Liver (tissue), 8 donors: ENCODE measurements at regions not wholly inside any gene's neighbourhood (a gene's known extent, or its start where the extent isn't known, plus 50 kb on each side); places are given as distances from the start of the nearest gene placed in this dataset.

Experiments
- DNase-seq: peaks from one replicate; pipeline ENCODE4 v3.0.0-alpha.2; 2017; ENCODE audit warnings: low spot score
- H3K27ac ChIP-seq, 2 donors: one replicate each; pipeline ENCODE4 v1.7.0; 2013; ENCODE audit warnings: inconsistent platforms in 2 of 2, low read length in 2 of 2, control low read depth in 1 of 2, low read depth in 1 of 2, mild to moderate bottlenecking in 1 of 2
- H3K27me3 ChIP-seq, 4 donors: one replicate each; pipeline versions ENCODE4 v1.6.1 to v1.7.0; 2013; ENCODE audit warnings: low read length in 3 of 4, inconsistent platforms in 1 of 4, mild to moderate bottlenecking in 1 of 4, moderate library complexity in 1 of 4; ENCODE audit not compliant: control insufficient read depth in 4 of 4, insufficient read depth in 4 of 4
- H3K36me3 ChIP-seq, 4 donors: one replicate each; pipeline versions ENCODE4 v1.6.1 to v1.7.0; 2013; ENCODE audit warnings: low read length in 3 of 4, mild to moderate bottlenecking in 3 of 4, low read depth in 1 of 4, moderate library complexity in 1 of 4; ENCODE audit not compliant: control insufficient read depth in 4 of 4, insufficient read depth in 3 of 4
- H3K4me1 ChIP-seq, 4 donors: one replicate each; pipeline versions ENCODE4 v1.6.1 to v1.7.0; 2013; ENCODE audit warnings: low read length in 3 of 4, mild to moderate bottlenecking in 3 of 4, moderate library complexity in 1 of 4; ENCODE audit not compliant: control insufficient read depth in 4 of 4, insufficient read depth in 4 of 4
- H3K4me3 ChIP-seq, 3 donors: one replicate each; pipeline versions ENCODE4 v1.6.1 to v1.7.0; 2013; ENCODE audit warnings: low read length in 3 of 3, control low read depth in 1 of 3, low read depth in 1 of 3, mild to moderate bottlenecking in 1 of 3
- H3K9ac ChIP-seq, 2 donors: one replicate each; pipeline ENCODE4 v1.7.0; 2013; ENCODE audit warnings: low read length in 2 of 2, mild to moderate bottlenecking in 2 of 2, moderate library complexity in 2 of 2, control low read depth in 1 of 2, low read depth in 1 of 2
- H3K9me3 ChIP-seq, 4 donors: one replicate each; pipeline versions ENCODE4 v1.6.1 to v1.7.0; 2013; ENCODE audit warnings: low read length in 3 of 4; ENCODE audit not compliant: control insufficient read depth in 4 of 4
- EGR1 ChIP-seq, 2 donors: IDR thresholded peaks; 2 replicates each; pipeline ENCODE4 v1.6.1; 2016 to 2018; ENCODE audit warnings: antibody characterized with exemption in 2 of 2, low read depth in 2 of 2
- FOXA2 ChIP-seq: IDR thresholded peaks from 2 replicates; pipeline ENCODE4 v1.6.1; 2016; ENCODE audit warnings: antibody characterized with exemption
- GABPA ChIP-seq, 2 donors: IDR thresholded peaks in 1 of 2; conservative IDR thresholded peaks in 1 of 2; 2 replicates each; pipeline ENCODE4 v1.6.1; 2016; ENCODE audit warnings: antibody characterized with exemption in 2 of 2, mild to moderate bottlenecking in 1 of 2, moderate library complexity in 1 of 2
- HNF4A ChIP-seq, 2 donors: conservative IDR thresholded peaks; 2 replicates each; pipeline ENCODE4 v1.6.1; 2016; ENCODE audit warnings: antibody characterized with exemption in 2 of 2, mild to moderate bottlenecking in 2 of 2
- HNF4G ChIP-seq: IDR thresholded peaks from 2 replicates; pipeline ENCODE4 v1.6.1; 2016; ENCODE audit warnings: antibody characterized with exemption
- NR2F2 ChIP-seq: IDR thresholded peaks from 2 replicates; pipeline ENCODE4 v1.6.1; 2016; ENCODE audit warnings: antibody characterized with exemption
- RAD21 ChIP-seq, 2 donors: IDR thresholded peaks; 2 replicates each; pipeline ENCODE4 v1.6.1; 2016; ENCODE audit warnings: antibody characterized with exemption in 2 of 2, mild to moderate bottlenecking in 2 of 2
- SP1 ChIP-seq: IDR thresholded peaks from 2 replicates; pipeline ENCODE4 v1.6.1; 2018; ENCODE audit warnings: antibody characterized with exemption, mild to moderate bottlenecking
- TAF1 ChIP-seq: conservative IDR thresholded peaks from 2 replicates; pipeline ENCODE4 v1.6.1; 2016; ENCODE audit warnings: antibody characterized with exemption, mild to moderate bottlenecking
- YY1 ChIP-seq: IDR thresholded peaks from 2 replicates; pipeline ENCODE4 v1.6.1; 2016; ENCODE audit warnings: antibody characterized with exemption, mild to moderate bottlenecking
- WGBS: extraction: QIAGEN DNeasy Blood & Tissue Kit; methylation state at CpG from one replicate; pipeline ENCODE4 v1.1.7; 2013; 5-methylcytosine and 5-hydroxymethylcytosine counted together
- TF ChIP-seq, protein P1 (sequence below): IDR thresholded peaks from 2 replicates; pipeline ENCODE4 v1.6.1; 2016; ENCODE audit warnings: antibody characterized with exemption
- TF ChIP-seq, protein P2 (sequence below): IDR thresholded peaks from 2 replicates; pipeline ENCODE4 v1.6.1; 2016; ENCODE audit warnings: antibody characterized with exemption
- TF ChIP-seq, protein P3 (sequence below): fragments of 150-350 bp; IDR thresholded peaks from 2 replicates; pipeline ENCODE4 v1.5.1; 2017; ENCODE audit warnings: improper control_type of control experiment, low read depth, low read length; ENCODE audit not compliant: missing input control
- donor health status: healthy.
- donor health status: healthy.
- donor health status: healthy.
- donor health status: healthy.
- donor health status: healthy.

DNA sequence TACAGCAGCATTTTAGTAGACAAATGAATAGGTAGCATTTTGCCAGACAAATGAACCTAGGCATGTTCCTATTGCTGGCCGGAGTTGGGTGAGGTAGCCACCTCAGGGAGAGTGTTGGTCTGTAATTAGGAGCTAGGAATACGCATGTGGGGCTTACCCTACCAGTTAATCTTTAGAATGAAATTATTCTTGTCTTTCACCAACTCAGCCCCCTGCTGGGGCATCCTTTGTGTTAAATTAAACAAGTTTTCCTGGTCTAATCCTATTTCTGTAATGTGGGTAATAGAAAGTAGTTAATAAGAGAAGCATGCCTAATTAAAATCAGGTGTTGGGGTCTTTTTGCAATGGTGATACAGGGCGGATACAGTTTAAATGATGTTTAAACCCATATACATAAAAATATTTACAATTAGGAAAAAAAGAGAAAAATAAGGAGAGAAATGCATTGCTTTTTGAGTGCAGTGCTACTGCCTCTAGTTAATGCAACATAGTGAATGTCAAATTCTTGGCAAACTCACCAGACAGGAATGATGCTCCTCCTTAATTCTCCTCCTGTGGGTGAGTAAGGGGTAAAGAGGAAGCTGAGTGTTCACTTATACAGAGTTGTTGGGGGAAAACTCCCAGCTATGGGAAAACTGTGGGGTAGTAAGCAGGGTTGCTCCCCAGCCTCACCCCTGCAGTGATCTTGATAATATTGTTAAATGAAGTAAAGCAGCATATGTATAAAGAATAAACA lies 276.4 kb upstream of the EDNRB start:
- WGBS: 65% methylated on average over 3 of the region's 3 CpGs
- DNase-seq: no peak

DNA sequence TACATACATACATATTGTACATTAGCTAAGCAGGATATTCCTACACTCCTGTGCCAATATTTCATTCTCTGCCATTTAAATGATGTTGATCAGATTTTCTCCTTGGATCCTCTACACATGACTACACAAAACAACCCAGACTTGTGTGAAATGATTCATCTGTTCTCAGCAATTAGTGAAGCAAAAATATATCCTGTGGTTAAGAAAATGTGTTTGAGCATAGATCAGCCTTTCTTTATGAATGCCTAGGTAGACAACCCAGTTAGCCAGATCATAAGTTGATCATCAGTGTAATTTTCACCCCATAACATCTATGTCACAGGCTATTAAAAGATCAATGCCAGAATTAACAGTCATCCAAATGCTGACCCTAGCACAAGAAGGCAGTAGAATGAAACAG lies 275.2 kb upstream of the EDNRB start:
- H3K4me1 ChIP-seq: no peaks in the 10 kb centered on the region
- H3K9ac ChIP-seq: no peak overlapping the region
- no peak for DNase-seq
- no peaks in the 10 kb centered on the region for H3K9me3 ChIP-seq
- H3K27me3 ChIP-seq: peaks cover 0 to 1% (median 0%) of the 10 kb centered on the region in 4 donors
- TF ChIP-seq, protein P1, sequence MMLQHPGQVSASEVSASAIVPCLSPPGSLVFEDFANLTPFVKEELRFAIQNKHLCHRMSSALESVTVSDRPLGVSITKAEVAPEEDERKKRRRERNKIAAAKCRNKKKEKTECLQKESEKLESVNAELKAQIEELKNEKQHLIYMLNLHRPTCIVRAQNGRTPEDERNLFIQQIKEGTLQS: no peak
- TF ChIP-seq, protein P2, sequence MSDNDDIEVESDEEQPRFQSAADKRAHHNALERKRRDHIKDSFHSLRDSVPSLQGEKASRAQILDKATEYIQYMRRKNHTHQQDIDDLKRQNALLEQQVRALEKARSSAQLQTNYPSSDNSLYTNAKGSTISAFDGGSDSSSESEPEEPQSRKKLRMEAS: no peak
- no peak for TF ChIP-seq RAD21 (IDR thresholded peaks at IDR 0.05)
- no peak for TF ChIP-seq TAF1
- no peak for TF ChIP-seq EGR1 (IDR thresholded peaks at IDR 0.05; ENCODE audit: low read depth in 2 of 2)
- TF ChIP-seq HNF4A (conservative IDR thresholded peaks at IDR 0.05): no peak
- no peak for TF ChIP-seq NR2F2
- TF ChIP-seq SP1: no peak
- TF ChIP-seq, protein P3, sequence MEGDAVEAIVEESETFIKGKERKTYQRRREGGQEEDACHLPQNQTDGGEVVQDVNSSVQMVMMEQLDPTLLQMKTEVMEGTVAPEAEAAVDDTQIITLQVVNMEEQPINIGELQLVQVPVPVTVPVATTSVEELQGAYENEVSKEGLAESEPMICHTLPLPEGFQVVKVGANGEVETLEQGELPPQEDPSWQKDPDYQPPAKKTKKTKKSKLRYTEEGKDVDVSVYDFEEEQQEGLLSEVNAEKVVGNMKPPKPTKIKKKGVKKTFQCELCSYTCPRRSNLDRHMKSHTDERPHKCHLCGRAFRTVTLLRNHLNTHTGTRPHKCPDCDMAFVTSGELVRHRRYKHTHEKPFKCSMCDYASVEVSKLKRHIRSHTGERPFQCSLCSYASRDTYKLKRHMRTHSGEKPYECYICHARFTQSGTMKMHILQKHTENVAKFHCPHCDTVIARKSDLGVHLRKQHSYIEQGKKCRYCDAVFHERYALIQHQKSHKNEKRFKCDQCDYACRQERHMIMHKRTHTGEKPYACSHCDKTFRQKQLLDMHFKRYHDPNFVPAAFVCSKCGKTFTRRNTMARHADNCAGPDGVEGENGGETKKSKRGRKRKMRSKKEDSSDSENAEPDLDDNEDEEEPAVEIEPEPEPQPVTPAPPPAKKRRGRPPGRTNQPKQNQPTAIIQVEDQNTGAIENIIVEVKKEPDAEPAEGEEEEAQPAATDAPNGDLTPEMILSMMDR: no peak
- no peak for TF ChIP-seq FOXA2
- no peak for TF ChIP-seq HNF4G
- no peak overlapping the region for H3K4me3 ChIP-seq
- H3K36me3 ChIP-seq: no peaks in the 10 kb centered on the region
- H3K27ac ChIP-seq: no peak overlapping the region

More for the DNA sequence above, 276.4 kb upstream of the EDNRB start:
- Histone ChIP-seq H3K27ac (no peak overlapping the region), H3K4me1 (no peaks in the 10 kb centered on the region), H3K9ac (no peak overlapping the region), H3K36me3 (no peaks in the 10 kb centered on the region), H3K27me3 (no peaks in the 10 kb centered on the region), H3K9me3 (no peaks in the 10 kb centered on the region), H3K4me3 (no peak overlapping the region)
- no peak for TF ChIP-seq GABPA (IDR thresholded peaks at IDR 0.05 in 1 of 2, conservative IDR thresholded peaks at IDR 0.05 in 1 of 2)
- no peak for TF ChIP-seq SP1
- no peak for TF ChIP-seq YY1
- no peak for TF ChIP-seq NR2F2
- TF ChIP-seq, protein P1: no peak
- TF ChIP-seq, protein P3: no peak
- no peak for TF ChIP-seq HNF4A (conservative IDR thresholded peaks at IDR 0.05)
- TF ChIP-seq EGR1 (IDR thresholded peaks at IDR 0.05; ENCODE audit: low read depth in 2 of 2): no peak
- TF ChIP-seq, protein P2: no peak
